Fibroblast of lung (primary cell): ENCODE measurements at regions not wholly inside any gene's neighbourhood (a gene's known extent, or its start where the extent isn't known, plus 50 kb on each side); places are given as distances from the start of the nearest gene placed in this dataset.

Experiments
- DNase-seq, 2 donors: peaks; one replicate each; pipeline versions ENCODE4 v3.0.0 to v3.0.0-alpha.2; 2010; ENCODE audit warnings: low read depth in 2 of 2
- H2AFZ ChIP-seq: 2 replicates; pipeline ENCODE4 v1.5.1; 2012; ENCODE audit warnings: low read length, control low read depth, inconsistent platforms
- H3K27ac ChIP-seq: 2 replicates; pipeline ENCODE4 v1.5.1; 2011; ENCODE audit warnings: low read length, control low read depth; ENCODE audit not compliant: insufficient read depth
- H3K27me3 ChIP-seq: 2 replicates; pipeline ENCODE4 v1.5.1; 2011; ENCODE audit warnings: mild to moderate bottlenecking, low read length; ENCODE audit not compliant: control insufficient read depth, insufficient read depth
- H3K36me3 ChIP-seq: 2 replicates; pipeline ENCODE4 v1.5.1; 2011; ENCODE audit warnings: low read length; ENCODE audit not compliant: control insufficient read depth, insufficient read depth
- H3K4me1 ChIP-seq: 2 replicates; pipeline ENCODE4 v1.5.1; 2011; ENCODE audit warnings: low read length; ENCODE audit not compliant: control insufficient read depth, insufficient read depth; ENCODE audit errors: extremely low read depth
- H3K4me2 ChIP-seq: 2 replicates; pipeline ENCODE4 v1.5.1; 2011; ENCODE audit warnings: low read length, control low read depth; ENCODE audit not compliant: insufficient read depth; ENCODE audit errors: extremely low read depth
- H3K4me3 ChIP-seq, 4 experiments: fragments of 200-600 bp in 1 of 4; sonication (generic) in 1 of 4; replicated peaks in 1 of 4; 2 replicates each; pipeline ENCODE4 v1.5.1; 2011 to 2016; ENCODE audit warnings: low read length in 4 of 4, low read depth in 3 of 4, mild to moderate bottlenecking in 3 of 4, control low read depth in 2 of 4, inconsistent platforms in 1 of 4, mixed read lengths in 1 of 4; ENCODE audit not compliant: insufficient read depth in 1 of 4; ENCODE audit errors: control extremely low read depth in 1 of 4
- H3K79me2 ChIP-seq: 2 replicates; pipeline ENCODE4 v1.5.1; 2012; ENCODE audit warnings: mild to moderate bottlenecking, low read length, inconsistent platforms; ENCODE audit not compliant: control insufficient read depth, insufficient read depth
- H3K9ac ChIP-seq: 2 replicates; pipeline ENCODE4 v1.5.1; 2011; ENCODE audit warnings: mild to moderate bottlenecking, low read length, control low read depth; ENCODE audit not compliant: insufficient read depth
- H3K9me3 ChIP-seq: 2 replicates; pipeline ENCODE4 v1.5.1; 2012; ENCODE audit warnings: low read depth, low read length; ENCODE audit not compliant: control insufficient read depth, insufficient read depth
- H4K20me1 ChIP-seq: 2 replicates; pipeline ENCODE4 v1.5.1; 2011; ENCODE audit warnings: low read length; ENCODE audit not compliant: control insufficient read depth, insufficient read depth; ENCODE audit errors: extremely low read depth
- CTCF ChIP-seq, 2 donors: IDR thresholded peaks in 1 of 2; conservative IDR thresholded peaks in 1 of 2; 1 replicate in 1 of 2; 2 replicates in 1 of 2; pipeline ENCODE4 v1.5.1; 2011 to 2012; ENCODE audit warnings: low read length in 2 of 2, control low read depth in 1 of 2, inconsistent platforms in 1 of 2, low read depth in 1 of 2, mild to moderate bottlenecking in 1 of 2
- EZH2 ChIP-seq: IDR thresholded peaks from 2 replicates; pipeline ENCODE4 v1.5.1; 2012; ENCODE audit warnings: low read length, control low read depth, mild to moderate bottlenecking; ENCODE audit errors: missing control alignments

GRCh38 chr2:164060031-164060430 lies 324.2 kb upstream of the FIGN start:
- TF ChIP-seq EZH2 = no peak
- TF ChIP-seq CTCF (conservative IDR thresholded peaks at IDR 0.05 in 1 of 2, IDR thresholded peaks at IDR 0.05 in 1 of 2; ENCODE audit: low read depth in 1 of 2, low read length in 2 of 2) = no peak
- H3K4me2 ChIP-seq = no peak overlapping the region
- H4K20me1 ChIP-seq = no peaks in the 10 kb centered on the region
- no peaks in the 10 kb centered on the region for H3K9me3 ChIP-seq
- no peak overlapping the region for H3K9ac ChIP-seq
- H2AFZ ChIP-seq = no peak overlapping the region
- no peaks in the 10 kb centered on the region for H3K79me2 ChIP-seq
- no peak overlapping the region for H3K27ac ChIP-seq
- H3K4me1 ChIP-seq = no peaks in the 10 kb centered on the region
- no peaks in the 10 kb centered on the region for H3K36me3 ChIP-seq
- DNase-seq = no peak
- no peak overlapping the region for H3K4me3 ChIP-seq
- H3K27me3 ChIP-seq = no peaks in the 10 kb centered on the region

DNA sequence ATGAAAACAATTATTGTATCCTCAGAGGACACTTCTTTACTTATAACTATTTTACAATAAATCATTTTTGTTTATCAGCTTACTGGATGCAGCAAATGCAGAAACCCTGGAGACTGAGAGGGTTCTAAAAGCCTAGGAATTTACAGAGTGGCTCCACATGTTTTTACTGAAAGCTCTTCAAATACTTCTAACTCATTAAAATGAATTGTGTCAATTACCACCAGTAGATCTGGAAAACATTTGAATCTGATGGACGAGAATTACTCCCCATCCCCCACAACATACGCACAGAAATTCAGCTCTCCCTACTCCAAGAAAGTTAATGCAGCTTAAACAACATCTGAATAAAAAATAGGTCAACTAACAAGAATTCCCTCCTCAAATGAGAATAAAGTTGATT lies 319.8 kb upstream of the FIGN start:
- H3K9me3 ChIP-seq = no peaks in the 10 kb centered on the region
- H3K4me3 ChIP-seq = no peak overlapping the region
- no peak overlapping the region for H3K9ac ChIP-seq
- TF ChIP-seq EZH2 = no peak
- no peak for TF ChIP-seq CTCF (conservative IDR thresholded peaks at IDR 0.05 in 1 of 2, IDR thresholded peaks at IDR 0.05 in 1 of 2; ENCODE audit: low read depth in 1 of 2, low read length in 2 of 2)
- H3K36me3 ChIP-seq = no peaks in the 10 kb centered on the region
- no peaks in the 10 kb centered on the region for H3K4me1 ChIP-seq
- DNase-seq = no peak
- H3K27me3 ChIP-seq = no peaks in the 10 kb centered on the region
- H2AFZ ChIP-seq = no peak overlapping the region
- H4K20me1 ChIP-seq = no peaks in the 10 kb centered on the region
- H3K4me2 ChIP-seq = no peak overlapping the region
- H3K27ac ChIP-seq = no peak overlapping the region
- H3K79me2 ChIP-seq = no peaks in the 10 kb centered on the region

DNA sequence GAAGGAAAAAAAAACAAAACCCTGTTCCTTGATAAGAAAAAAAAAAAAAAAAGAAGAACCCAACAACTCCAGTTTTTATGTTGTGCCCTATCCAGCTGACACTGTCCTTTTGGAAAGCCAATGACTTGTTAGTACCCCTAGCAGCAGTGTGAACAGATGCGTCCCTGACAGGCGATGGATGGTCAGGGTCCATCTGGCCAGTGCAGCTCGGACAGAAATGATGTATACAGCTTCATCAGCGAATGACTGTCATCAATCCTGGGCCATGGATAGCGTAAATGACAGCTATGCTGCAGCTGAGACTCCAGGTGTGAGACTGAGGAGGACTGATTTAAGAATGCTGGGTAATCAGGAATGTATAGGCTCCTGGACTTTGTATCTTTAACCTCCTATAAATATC lies 318.8 kb upstream of the FIGN start:
- no peaks in the 10 kb centered on the region for H3K36me3 ChIP-seq
- H2AFZ ChIP-seq = no peak overlapping the region
- DNase-seq = no peak
- H3K4me2 ChIP-seq = no peak overlapping the region
- H3K9me3 ChIP-seq = no peaks in the 10 kb centered on the region
- no peaks in the 10 kb centered on the region for H4K20me1 ChIP-seq
- H3K4me3 ChIP-seq = no peak overlapping the region
- no peaks in the 10 kb centered on the region for H3K4me1 ChIP-seq
- H3K9ac ChIP-seq = no peak overlapping the region
- TF ChIP-seq CTCF (conservative IDR thresholded peaks at IDR 0.05 in 1 of 2, IDR thresholded peaks at IDR 0.05 in 1 of 2; ENCODE audit: low read depth in 1 of 2, low read length in 2 of 2) (no peak), EZH2 (no peak)
- H3K79me2 ChIP-seq = no peaks in the 10 kb centered on the region
- no peak overlapping the region for H3K27ac ChIP-seq
- no peaks in the 10 kb centered on the region for H3K27me3 ChIP-seq
